GM19324 (cell line): ENCODE measurements at regions not wholly inside any gene's neighbourhood (a gene's known extent, or its start where the extent isn't known, plus 50 kb on each side); places are given as distances from the start of the nearest gene placed in this dataset.
"Not testable (repeated sequence)": the region's sequence is repeated elsewhere in the genome, so short reads cannot be mapped to it uniquely, and the experiment has no call there.

Source experiments
- ATAC-seq: cut with Tn5 transposase; IDR thresholded peaks from one replicate; pipeline ENCODE4 v1.9.1; 2021; ENCODE audit warnings: mild to moderate bottlenecking, moderate library complexity; ENCODE audit not compliant: unreplicated experiment, low FRiP score

DNA sequence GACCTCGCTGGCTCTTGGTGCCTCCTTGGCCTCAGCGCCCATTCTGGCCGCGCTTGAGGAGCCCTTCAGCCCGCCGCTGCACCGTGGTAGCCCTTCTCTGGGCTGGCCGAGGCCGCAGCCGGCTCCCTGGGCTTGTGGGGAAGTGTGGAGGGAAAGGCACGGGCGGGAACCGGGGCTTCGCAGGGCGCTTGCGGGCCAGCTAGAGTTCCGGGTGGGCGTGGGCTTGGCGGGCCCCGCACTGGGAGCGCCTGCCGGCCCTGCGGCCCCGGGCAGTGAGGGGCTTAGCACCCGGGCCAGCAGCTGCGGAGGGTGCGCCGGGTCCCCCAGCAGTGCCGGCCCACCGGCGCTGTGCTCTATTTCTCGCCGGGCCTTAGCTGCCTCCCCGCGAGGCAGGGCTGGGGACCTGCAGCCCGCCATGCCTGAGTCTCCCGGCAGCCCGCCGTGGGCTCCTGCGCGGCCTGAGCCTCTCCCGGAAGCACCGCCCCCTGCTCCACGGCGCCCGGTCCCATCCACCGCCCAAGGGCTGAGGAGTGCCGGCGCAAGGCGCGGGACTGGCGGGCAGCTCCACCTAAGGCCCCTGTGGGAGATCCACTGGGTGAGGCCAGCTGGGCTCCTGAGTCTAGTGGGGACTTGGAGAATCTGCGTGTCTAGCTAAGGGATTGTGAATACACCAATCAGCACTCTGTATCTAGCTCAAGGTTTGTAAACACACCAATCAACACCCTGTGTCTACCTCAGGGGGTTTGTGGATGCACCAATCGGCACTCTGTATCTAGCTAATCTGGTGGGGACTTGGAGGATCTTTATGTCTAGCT lies 141.1 kb downstream of the SLCO4C1 start:
- not testable (repeated sequence) for ATAC-seq

DNA sequence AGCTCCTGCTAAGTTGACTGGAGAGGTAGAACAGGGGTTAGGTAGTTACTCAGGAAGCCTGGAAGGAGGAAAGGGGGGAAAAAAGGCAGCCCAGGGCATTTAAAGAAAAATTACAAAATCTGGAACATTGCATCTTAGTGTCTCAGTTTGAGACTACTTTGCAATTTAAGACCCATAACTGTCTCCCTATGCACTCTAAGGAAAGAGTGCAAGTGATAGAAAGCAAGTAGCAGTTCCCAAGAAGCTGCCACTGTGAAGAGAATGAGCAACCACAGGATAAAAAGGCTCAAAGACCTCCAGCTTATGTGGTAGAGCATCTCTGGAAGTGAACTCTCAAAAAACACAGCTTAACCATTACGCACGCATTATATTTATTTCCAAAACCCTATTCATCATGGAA lies 141.8 kb downstream of the SLCO4C1 start:
- no peak for ATAC-seq

DNA sequence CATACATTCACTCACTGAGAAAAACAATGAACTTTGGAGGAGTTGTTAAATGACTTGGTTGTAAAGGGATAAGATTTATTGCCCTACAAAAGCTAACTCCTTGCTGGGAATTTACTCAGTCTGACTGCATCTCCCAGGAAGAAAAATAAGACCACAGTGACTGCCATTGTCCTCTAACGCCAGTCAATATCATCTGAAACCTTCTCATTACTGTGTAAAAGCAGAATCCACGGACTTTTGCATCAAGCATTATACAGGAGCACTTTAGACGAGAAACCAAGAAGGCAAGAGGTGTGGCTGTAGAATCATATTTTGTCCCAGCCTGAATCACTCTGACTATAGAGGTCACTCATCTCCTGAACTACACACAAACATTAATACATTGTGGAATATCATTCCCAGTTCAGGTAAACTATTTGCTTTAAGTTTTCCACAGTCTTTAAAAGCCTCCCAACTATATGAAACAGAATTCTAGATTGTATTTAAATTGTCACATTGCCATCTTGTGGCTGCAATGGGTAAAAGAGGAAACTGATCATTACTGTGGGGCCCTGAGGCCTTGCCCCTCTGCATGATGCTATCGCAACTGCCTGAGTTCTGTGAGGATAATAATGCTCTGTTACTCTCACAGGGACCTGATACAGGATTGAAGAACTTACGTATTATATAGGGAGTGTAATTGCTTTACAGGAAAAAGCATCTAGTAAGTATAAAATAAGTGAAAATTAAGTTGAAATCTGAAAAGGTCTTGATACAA lies 142.9 kb downstream of the SLCO4C1 start:
- no peak for ATAC-seq

DNA sequence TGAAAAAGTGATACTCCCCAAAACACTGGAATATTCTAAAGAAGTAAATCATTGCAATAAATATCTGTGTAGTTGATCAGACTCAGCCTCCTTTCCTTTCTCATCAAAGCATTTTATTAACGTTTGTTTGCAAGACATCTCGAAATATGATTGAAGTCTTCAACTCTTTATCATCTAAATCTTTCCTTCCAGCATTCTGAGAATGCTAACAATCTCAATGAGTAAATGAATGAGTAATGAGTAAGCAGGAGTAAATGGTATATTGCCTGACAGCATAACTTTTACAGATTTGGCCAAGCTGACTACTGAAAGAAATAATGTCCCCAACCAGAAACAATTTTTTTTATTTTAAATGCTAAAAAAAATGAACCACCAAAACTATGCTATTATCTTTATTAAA lies 157.1 kb downstream of the SLCO4C1 start:
- ATAC-seq: no peak

- ATAC-seq: no peak
Observed at GRCh38 chr5:102138243-102138653, 157.8 kb downstream of the SLCO4C1 start.

- no peak for ATAC-seq
Observed at GRCh38 chr5:102130890-102131289, 165.2 kb downstream of the SLCO4C1 start.

- no peak for ATAC-seq
Observed at GRCh38 chr5:102130386-102130785, 165.7 kb downstream of the SLCO4C1 start.

DNA sequence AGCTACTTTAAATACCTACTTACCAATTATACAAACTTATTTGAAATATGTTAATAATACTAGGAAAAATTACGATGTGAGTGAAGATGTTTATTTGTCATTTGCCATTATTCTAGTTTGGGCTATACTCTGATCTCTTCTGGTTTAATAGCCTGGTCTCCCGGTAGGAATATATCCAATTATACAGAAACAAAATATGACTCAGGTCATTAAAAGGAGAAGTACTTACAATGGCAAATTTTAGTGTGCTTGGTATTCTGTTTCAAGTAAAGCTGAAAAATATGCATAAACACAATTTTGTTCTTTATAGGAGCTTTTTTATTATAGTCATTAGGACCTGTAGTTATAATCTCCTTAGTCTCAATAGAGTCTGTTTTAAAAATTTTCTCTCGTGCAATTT lies 176.8 kb downstream of the SLCO4C1 start:
- ATAC-seq: no peak

- no peak for ATAC-seq
Observed at GRCh38 chr5:102115736-102116135, 180.3 kb downstream of the SLCO4C1 start.

DNA sequence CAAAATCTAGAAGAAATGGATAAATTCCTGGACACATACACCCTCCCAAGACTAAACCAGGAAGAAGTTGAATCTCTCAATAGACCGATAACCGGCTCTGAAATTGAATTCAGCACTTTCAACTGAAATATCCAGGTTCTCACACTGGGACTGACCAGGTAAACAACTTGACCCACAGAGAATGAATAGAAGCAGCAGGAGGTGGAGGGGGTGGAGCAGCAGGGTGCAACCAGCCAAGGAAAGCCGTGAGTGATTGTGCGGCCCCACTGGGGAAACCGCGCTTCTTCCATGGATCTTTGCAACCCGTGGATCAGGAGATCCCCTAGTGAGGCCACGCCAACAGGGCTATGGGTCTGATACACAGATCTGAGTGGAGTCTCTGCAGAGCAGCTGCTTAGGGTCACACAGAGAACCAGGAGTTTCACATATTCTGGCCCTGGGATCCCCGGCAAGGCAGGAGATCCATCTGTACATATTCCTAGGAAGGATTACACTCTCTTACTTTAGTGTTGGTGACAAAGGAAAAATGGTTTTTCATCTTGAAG lies 181.5 kb downstream of the SLCO4C1 start:
- ATAC-seq: no peak

- peak; percentile 57 for ATAC-seq
Observed at GRCh38 chr5:102107865-102108264, 188.2 kb downstream of the SLCO4C1 start.

DNA sequence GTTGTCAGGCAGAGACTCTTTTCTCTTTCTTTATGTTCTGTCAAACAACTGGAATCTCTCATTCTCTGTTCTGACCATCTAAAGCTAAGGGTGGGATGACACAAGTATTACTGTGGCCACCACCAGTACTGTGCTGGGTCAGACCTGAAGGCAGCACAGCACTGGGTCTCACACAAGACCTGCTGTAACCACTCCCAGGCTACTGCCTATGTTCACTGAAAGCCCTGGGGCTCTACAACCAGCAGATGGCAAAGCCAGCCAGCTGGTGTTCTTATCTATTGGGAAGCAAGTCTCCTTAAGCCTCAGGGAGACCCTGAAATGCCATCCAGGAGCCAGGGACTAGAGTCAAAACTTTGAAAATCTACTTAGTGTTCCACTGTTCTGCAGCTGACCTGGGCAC lies 189.5 kb downstream of the SLCO4C1 start:
- no peak for ATAC-seq

DNA sequence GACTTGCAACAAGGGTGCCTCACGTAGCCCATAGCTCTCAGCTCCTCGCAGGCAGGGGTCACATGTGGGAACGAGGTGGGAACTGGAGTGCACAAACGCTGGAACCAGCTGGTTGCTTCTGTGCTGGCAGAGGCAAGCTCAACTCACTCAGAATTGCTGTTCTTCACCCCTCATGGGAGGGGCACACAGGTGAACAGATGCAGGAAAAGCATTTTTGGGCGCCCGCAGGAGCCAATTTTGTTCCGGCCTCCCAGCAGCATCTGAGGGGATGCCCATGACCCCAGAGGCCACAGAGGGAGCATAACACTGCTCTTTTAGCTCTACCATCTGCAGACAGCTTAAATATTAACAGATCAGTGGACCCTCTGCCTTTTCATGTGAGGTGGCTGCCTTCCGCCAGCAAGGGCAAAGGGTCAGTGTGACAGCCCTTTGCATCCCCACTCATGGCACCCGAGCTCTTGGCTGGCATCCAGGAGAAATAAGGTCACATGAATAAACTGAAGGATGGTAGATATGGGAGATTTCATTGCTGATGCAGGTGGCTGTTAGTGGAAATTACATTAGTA lies 196.2 kb downstream of the SLCO4C1 start:
- no peak for ATAC-seq

DNA sequence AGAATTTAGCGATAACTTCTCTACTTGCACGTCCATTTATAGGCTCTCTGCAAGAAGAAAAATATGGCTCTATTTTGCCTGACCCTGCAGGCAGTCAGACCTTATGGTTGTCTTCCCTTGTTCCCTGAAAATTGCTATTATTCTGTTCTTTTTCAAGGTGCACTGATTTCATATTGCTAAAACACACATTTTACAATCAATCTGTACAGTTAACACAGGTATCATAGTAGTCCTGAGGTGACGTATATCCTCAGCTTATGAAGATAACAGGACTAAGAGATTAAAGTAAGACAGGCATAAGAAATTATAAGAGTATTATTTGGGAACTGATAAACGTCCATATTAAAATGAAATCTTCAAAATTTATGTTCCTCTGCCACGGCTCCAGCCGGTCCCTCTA lies 197.0 kb downstream of the SLCO4C1 start:
- not testable (repeated sequence) for ATAC-seq

DNA sequence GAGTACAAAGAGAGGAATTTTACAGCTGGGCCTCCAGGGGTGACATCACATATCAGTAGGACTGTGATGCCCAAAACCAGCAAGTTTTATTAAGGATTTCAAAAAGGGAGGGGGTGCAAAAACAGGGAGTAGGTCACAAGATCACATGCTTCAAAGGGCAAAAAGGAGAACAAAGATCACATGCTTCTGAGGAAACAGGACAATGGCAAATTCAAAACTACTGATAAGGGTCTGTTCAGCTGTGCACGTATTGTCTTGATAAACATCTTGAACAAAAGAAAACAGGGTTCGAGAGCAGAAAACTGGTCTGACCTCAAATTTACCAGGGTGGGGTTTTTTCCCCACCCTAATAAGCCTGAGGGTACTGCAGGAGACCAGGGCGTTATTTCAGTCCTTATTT lies 197.5 kb downstream of the SLCO4C1 start:
- ATAC-seq: not testable (repeated sequence)

DNA sequence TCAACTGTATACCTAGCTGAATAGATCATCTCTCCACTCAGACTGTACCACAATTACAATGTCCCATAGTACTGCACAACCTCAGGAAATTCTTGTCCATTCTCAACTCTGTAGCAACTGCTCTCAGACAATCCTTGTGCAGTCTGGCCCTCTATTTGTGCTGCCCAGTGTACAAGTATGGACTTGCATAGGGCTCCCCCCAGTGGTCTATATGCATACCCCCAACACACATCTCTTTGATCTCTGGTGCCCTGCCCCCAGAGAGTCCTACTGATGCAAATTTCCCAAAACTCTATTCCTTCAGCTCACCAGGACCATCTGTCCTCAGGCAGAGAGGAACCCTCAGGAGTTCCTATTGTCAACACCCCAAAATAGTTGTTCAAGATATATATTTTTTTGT lies 205.3 kb downstream of the SLCO4C1 start:
- no peak for ATAC-seq

GRCh38 chr5:102089883-102090282 lies 206.2 kb downstream of the SLCO4C1 start:
- no peak for ATAC-seq

- ATAC-seq: no peak
Observed at GRCh38 chr5:102087906-102088305, 208.2 kb downstream of the SLCO4C1 start.

DNA sequence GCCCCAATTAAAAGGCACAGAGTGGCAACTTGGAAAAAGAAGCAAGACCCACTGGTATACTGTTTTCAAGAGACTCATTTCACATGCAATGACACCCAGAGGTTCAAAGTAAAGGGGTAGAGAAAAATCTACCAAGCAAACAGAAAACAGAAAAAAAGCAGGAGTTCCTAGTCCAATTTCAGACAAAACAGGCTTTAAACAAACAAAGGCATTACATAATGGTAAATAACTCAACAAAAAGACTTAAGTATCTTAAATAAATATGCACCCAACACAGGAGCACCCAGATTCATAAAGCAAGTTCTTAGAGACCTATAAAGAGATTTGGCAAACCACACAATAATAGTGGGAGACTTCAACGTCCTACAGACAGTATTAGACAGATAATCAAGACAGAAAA lies 215.8 kb downstream of the SLCO4C1 start:
- no peak for ATAC-seq

GRCh38 chr5:102077920-102078319 lies 218.2 kb downstream of the SLCO4C1 start:
- no peak for ATAC-seq

- ATAC-seq: no peak
Observed at GRCh38 chr5:102069974-102070373, 226.1 kb downstream of the SLCO4C1 start.
